HL-60 (cell line): ENCODE measurements at regions not wholly inside any gene's neighbourhood (a gene's known extent, or its start where the extent isn't known, plus 50 kb on each side); places are given as distances from the start of the nearest gene placed in this dataset.

ENCODE experiments used
- GABPA ChIP-seq: IDR thresholded peaks from 2 replicates; pipeline ENCODE4 v1.6.1; 2012; ENCODE audit warnings: low read depth
- POLR2AphosphoS5 ChIP-seq: IDR thresholded peaks from 2 replicates; pipeline ENCODE4 v1.6.1; 2012; ENCODE audit warnings: low read depth
- TF ChIP-seq, protein P1 (sequence below): IDR thresholded peaks from one replicate; pipeline ENCODE4 v1.5.1; 2011; ENCODE audit warnings: low read length, control low read depth, inconsistent platforms; ENCODE audit not compliant: insufficient read depth

DNA sequence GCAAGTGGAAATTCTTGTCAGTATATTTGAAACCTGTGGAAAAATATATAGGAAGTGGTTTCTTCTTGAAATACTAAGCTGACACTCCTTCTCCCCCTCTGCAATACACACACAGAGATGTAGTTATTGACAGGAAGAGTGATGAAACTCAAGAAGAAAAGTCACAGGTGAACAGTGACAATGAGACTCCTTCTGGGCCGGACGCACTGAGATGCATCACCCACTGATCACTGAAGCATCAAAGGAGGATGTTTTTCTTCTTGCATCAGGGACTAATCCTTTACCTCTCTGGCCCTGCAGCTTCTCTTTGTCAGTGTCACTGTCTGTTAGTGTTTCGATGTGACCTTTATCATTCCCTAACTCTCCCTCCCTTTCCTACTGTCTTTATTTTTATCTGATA is 1864.2 kb upstream of the C9orf72 start:
- TF ChIP-seq POLR2AphosphoS5 (no peak), GABPA (no peak)
- TF ChIP-seq, protein P1, sequence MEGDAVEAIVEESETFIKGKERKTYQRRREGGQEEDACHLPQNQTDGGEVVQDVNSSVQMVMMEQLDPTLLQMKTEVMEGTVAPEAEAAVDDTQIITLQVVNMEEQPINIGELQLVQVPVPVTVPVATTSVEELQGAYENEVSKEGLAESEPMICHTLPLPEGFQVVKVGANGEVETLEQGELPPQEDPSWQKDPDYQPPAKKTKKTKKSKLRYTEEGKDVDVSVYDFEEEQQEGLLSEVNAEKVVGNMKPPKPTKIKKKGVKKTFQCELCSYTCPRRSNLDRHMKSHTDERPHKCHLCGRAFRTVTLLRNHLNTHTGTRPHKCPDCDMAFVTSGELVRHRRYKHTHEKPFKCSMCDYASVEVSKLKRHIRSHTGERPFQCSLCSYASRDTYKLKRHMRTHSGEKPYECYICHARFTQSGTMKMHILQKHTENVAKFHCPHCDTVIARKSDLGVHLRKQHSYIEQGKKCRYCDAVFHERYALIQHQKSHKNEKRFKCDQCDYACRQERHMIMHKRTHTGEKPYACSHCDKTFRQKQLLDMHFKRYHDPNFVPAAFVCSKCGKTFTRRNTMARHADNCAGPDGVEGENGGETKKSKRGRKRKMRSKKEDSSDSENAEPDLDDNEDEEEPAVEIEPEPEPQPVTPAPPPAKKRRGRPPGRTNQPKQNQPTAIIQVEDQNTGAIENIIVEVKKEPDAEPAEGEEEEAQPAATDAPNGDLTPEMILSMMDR: no peak
